Fibroblast of skin of left quadriceps (primary cell): ENCODE measurements at regions not wholly inside any gene's neighbourhood (a gene's known extent, or its start where the extent isn't known, plus 50 kb on each side); places are given as distances from the start of the nearest gene placed in this dataset.

Experiments
- DNase-seq, 2 experiments: peaks; one replicate each; pipeline ENCODE4 v3.0.0-alpha.2; 2013; ENCODE audit warnings: low read depth in 2 of 2

- no peak for DNase-seq
These were observed 280.9 kb upstream of the EEF2KMT start for GRCh38 chr16:5378531-5378930.

- DNase-seq, result no peak
These were observed 279.8 kb upstream of the EEF2KMT start for GRCh38 chr16:5377280-5377898.

GRCh38 chr16:5374184-5374583 is 276.6 kb upstream of the EEF2KMT start:
- no peak for DNase-seq

DNA sequence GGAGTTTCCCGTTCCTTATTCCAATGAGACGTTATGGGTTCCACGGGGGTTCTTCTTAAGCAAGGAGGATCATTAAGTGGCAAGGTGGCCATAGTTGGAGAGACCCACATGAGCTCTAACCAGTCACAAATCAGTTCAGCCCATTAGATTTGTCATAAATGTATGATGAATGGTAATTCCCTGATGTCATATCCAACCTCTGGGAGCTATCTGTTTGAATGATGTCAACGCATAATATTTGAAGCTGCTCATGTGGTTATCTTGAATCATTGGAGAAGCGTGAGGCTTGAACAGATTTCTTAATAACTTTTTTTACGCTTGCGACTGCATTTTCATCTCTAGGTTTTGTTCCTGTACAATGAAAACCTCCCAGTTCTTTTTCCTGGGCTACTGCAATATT is 270.4 kb upstream of the EEF2KMT start:
- no peak for DNase-seq

DNA sequence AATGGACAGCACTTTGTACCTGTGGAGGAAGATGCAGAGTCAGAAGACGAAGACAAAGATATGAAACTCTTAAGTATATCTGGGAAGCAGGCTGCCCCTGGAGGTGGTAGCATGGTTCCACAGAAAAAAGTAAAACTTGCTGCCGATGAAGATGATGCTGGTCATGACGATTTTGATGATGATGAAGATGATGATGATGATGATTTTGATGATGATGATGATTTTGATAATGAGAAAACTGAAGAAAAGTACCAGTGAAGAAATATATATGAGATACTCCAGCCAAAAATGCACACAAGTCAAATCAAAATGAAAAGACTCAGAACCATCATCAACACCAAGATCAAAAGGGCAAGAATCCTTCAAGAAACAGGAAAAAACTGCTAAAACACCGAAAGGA is 268.5 kb upstream of the EEF2KMT start:
- DNase-seq, result no peak

- no peak for DNase-seq
These were observed 266.6 kb upstream of the EEF2KMT start for GRCh38 chr16:5364186-5364585.

DNA sequence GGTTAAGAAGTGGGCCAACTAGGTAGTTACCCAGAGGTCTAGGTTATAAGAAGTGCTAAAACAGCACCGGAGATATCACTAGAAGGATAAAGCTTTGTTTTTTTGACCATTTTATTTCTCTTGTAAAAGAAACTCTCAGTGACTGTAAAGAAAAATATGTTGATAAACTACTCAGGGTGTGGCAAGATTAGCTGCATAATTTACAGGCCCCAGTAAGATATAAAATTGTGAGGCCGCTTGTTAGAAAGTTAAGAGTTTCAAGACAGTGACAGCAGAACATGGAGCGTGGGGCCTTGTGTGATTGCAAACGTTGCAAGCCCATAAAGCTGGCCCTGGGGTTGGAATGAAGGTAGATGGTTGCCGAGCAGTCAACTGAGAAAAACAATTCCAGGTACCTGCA is 263.7 kb upstream of the EEF2KMT start:
- DNase-seq, result no peak

DNA sequence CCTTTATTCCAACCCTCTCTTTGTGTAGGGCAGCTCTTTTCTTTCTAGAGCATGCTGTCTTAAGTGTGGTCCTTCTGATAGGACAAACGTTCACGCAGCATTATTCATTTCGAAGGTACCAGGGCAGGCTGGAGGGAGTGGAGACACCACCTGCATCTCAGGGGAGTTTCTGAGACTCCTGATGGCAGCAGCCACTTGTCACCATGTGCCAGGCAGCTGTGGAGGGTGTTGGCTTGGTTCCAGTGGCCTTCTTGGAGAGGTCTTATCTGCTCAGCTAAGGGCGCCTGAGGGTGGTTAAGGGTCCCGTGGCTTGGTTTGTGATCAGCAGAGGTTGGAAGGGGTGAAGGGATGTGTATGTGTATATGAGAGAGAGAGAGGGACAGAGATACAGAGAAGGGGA is 257.1 kb upstream of the EEF2KMT start:
- no peak for DNase-seq

- DNase-seq, result no peak
These were observed 252.3 kb upstream of the EEF2KMT start for GRCh38 chr16:5349670-5350517.

GRCh38 chr16:5349101-5349500 is 251.5 kb upstream of the EEF2KMT start:
- no peak for DNase-seq

DNA sequence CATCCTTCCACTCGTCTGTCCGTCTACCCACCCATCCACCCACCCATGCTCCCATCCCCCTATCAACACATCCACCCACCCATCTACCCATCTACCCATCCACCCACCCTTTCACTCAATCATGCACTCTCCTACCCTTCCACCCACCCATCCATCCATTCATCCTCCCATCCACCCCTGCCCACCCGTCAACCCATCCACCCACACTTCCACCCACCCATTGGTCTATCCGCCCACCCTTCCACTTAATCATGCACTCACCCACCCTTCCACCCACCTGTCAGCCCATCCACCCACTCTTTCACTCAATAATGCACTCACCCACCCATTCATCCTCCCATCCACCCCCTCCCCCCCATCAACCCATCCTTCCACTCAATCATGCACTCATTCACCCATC is 250.0 kb upstream of the EEF2KMT start:
- DNase-seq, result no peak

DNA sequence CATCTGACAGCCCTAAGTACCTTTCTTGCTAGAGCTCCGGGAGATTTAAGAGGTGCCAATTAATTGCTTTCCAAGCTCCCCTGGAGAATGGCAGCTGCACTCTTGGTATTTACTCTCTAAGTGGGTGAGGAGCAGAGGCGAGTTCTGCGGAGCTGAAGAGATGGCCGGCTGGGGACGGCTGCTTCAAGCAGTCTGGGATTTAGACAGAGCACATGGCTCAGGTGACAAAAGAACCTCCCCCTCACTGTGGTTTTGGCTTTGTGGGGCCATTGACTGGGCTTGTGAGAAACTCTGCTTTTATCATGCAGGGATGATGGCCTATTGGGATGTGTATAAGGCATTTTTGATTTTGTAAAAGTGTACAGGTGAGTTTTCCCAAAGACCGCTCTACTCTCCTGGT is 239.3 kb upstream of the EEF2KMT start:
- no peak for DNase-seq

DNA sequence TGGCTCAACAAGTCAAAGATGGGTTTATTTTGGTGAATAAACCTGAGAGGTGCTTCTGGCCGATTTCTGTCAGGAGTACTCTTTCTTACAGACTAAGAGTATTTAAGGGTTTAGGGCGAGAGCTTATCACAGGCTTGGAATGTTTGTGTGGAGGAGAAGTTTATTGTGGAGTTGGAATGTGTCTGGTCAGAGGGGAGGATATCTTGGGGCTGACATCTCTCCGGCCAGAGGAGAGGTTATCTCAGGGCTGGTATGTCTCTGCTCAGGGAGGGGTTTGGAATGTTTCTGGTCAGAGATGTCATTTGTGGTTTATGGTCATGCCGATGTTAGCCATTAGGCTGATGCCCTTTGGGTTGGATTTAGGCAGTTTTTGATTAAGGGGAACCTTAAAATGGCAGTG is 236.4 kb upstream of the EEF2KMT start:
- DNase-seq, result no peak

GRCh38 chr16:5333126-5333525 is 235.5 kb upstream of the EEF2KMT start:
- DNase-seq, result no peak

DNA sequence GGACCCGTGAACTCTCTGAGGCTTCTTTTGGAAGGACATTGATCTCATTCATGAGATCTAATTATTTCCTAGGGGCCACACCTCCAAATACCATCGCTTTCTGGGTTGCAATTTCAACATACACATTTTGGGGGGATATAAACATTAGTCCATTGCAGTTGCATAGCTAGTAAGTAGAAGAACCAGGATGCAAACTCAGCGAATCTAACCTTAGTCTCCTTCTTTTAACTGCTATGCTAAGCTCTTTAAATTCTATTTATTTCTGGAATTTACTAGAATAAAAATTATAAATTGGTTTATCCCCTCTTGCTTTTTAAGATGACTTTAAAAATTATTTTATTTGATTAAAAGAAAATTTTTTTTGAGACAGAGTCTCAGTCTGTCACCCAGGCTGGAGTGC is 232.5 kb upstream of the EEF2KMT start:
- no peak for DNase-seq

GRCh38 chr16:5328546-5328945 is 231.0 kb upstream of the EEF2KMT start:
- DNase-seq, result no peak

- no peak for DNase-seq
These were observed 228.8 kb upstream of the EEF2KMT start for GRCh38 chr16:5326395-5326794.

DNA sequence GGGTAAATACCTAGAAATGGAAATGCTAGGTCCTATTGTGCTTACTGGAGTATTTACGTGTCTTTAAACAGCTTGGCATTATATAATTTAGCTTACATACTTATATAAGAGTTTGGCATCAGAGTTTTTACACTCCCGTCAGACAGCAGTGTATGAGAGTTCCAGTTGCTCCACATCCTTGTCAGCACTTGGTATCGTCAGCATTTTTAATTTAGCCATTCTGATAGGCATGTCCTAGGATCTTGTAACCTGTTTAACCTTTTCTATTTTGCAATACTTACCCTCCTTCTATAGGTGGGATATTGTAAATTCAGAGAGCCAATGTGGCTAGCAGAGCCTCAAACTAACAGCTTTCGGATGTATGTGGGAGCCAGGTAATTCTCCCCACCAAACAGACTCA is 228.3 kb upstream of the EEF2KMT start:
- no peak for DNase-seq

- no peak for DNase-seq
These were observed 225.9 kb upstream of the EEF2KMT start for GRCh38 chr16:5323284-5324141.

DNA sequence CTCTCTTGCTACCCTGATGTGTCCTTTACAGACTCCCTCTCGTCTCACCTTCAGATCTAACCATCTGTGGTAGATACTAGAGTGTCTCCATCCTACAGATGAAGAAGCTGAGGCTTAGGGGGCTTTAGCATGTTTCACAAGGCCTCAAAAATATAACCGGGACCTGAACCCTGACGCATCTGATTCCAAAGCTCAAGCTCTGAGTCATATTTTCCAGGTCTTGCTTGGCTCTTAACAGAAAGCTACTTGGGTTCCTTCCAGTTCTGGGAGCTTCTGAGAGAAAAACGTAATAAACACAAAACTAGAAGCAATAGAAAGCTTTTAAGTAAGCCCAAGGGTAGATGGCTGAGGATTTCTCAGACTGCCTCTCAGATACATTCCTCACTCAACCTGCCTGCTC is 224.3 kb upstream of the EEF2KMT start:
- no peak for DNase-seq

- DNase-seq, result no peak
These were observed 222.2 kb upstream of the EEF2KMT start for GRCh38 chr16:5319799-5320198.

- DNase-seq, result no peak
These were observed 218.3 kb upstream of the EEF2KMT start for GRCh38 chr16:5315914-5316313.

GRCh38 chr16:5314377-5314776 is 216.8 kb upstream of the EEF2KMT start:
- DNase-seq, result no peak
